ENCODE measurements at regions not wholly inside any gene's neighbourhood (a gene's known extent, or its start where the extent isn't known, plus 50 kb on each side); places are given as distances from the start of the nearest gene placed in this dataset.
A peak's percentile ranks its signal among the peaks of the same experiment; 100 is the strongest.

DNA sequence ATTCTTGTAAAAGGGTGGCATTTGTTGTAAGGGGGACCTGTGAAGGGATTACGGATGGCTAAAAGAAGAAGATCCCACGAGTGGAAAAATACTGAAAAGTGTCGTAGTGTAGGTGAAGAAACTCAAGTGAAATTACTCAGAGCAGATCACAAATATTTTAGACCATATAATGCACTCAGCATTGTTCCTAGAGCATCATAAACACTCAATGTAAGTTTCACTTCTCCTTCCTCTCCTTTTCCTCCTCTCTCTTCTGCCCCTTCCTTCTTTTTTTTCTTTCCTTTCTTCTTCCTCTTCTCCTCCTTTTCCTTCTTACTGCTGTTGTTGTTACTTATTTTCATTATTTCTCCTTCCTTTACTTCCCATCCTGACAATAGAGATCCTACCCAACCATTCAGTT lies 445.6 kb downstream of the ADAMTS20 start:
- H4K20me1 ChIP-seq (ENCODE audit: low read depth): no peaks in the 10 kb centered on the region
- H3K9ac ChIP-seq: no peak overlapping the region
- peak overlapping the region; percentile 3 for H3K4me2 ChIP-seq
- no peak for DNase-seq (ENCODE audit: low spot score)
- H3K4me3 ChIP-seq: no peak overlapping the region
- Mint-ChIP-seq H3K27me3 (ENCODE audit: insufficient read depth, low read depth) (peaks cover 2% of the 10 kb centered on the region), H3K4me1 (peaks cover 15% of the 10 kb centered on the region), H3K36me3 (no peaks in the 10 kb centered on the region), H3K4me3 (no peak overlapping the region), H3K27ac (no peak overlapping the region), H3K9me3 (no peaks in the 10 kb centered on the region)
- no peak for TF ChIP-seq EZH2 (IDR thresholded peaks at IDR 0.05)
- no peak for TF ChIP-seq EZH2phosphoT487 (IDR thresholded peaks at IDR 0.05)
- TF ChIP-seq, protein P1, sequence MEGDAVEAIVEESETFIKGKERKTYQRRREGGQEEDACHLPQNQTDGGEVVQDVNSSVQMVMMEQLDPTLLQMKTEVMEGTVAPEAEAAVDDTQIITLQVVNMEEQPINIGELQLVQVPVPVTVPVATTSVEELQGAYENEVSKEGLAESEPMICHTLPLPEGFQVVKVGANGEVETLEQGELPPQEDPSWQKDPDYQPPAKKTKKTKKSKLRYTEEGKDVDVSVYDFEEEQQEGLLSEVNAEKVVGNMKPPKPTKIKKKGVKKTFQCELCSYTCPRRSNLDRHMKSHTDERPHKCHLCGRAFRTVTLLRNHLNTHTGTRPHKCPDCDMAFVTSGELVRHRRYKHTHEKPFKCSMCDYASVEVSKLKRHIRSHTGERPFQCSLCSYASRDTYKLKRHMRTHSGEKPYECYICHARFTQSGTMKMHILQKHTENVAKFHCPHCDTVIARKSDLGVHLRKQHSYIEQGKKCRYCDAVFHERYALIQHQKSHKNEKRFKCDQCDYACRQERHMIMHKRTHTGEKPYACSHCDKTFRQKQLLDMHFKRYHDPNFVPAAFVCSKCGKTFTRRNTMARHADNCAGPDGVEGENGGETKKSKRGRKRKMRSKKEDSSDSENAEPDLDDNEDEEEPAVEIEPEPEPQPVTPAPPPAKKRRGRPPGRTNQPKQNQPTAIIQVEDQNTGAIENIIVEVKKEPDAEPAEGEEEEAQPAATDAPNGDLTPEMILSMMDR (IDR thresholded peaks at IDR 0.05): no peak
- peak overlapping the region; percentile 17 for H3K27ac ChIP-seq
- H3K79me2 ChIP-seq (ENCODE audit: low read depth): no peaks in the 10 kb centered on the region
- no peaks in the 10 kb centered on the region for H3K27me3 ChIP-seq
- no peaks in the 10 kb centered on the region for H3K36me3 ChIP-seq
- H2AFZ ChIP-seq (replicated peaks): no peak overlapping the region
- no peaks in the 10 kb centered on the region for H3F3A ChIP-seq (ENCODE audit: low read depth)
- H3K4me1 ChIP-seq: peaks cover 42% of the 10 kb centered on the region
- H3K9me3 ChIP-seq (ENCODE audit: low read depth): no peaks in the 10 kb centered on the region

DNA sequence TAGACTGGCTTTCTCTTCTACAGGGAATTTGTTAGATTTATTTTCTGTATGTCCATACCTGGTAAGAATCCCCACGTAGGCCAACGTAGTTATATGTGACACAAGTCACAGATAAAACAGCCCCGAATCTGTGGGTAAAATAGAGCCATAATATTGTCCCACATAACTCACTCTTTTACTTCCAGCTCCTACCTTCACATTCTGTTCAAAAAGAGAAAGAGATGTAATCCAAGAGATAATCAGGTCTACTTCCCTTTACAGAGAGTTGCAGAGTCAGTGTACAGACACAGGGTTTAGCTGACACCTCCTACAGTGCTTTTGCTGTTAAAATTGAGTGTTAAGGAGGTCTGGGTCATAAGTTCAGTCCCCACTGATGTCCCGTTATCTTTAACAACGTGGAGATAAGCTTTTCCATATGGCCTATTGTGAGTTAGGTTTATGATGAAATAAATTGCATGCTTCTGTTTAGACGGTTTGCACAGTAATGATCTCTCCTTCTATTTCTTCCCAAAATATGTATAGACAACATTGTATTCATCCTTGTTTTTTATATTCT lies 446.5 kb downstream of the ADAMTS20 start:
- TF ChIP-seq, protein P1 (IDR thresholded peaks at IDR 0.05): no peak
- TF ChIP-seq EZH2phosphoT487 (IDR thresholded peaks at IDR 0.05) (no peak), EZH2 (IDR thresholded peaks at IDR 0.05) (no peak)
- Histone ChIP-seq H3F3A (ENCODE audit: low read depth) (no peaks in the 10 kb centered on the region), H3K36me3 (no peaks in the 10 kb centered on the region), H3K4me2 (peak overlapping the region; percentile 12), H3K79me2 (ENCODE audit: low read depth) (no peaks in the 10 kb centered on the region), H3K27ac (no peak overlapping the region), H3K9ac (no peak overlapping the region), H3K4me3 (no peak overlapping the region), H2AFZ (replicated peaks) (no peak overlapping the region), H4K20me1 (ENCODE audit: low read depth) (no peaks in the 10 kb centered on the region), H3K4me1 (peaks cover 42% of the 10 kb centered on the region), H3K9me3 (ENCODE audit: low read depth) (no peaks in the 10 kb centered on the region), H3K27me3 (no peaks in the 10 kb centered on the region)
- no peaks in the 10 kb centered on the region for H3K9me3 Mint-ChIP-seq
- peaks cover 2% of the 10 kb centered on the region for H3K27me3 Mint-ChIP-seq (ENCODE audit: insufficient read depth, low read depth)
- no peaks in the 10 kb centered on the region for H3K36me3 Mint-ChIP-seq
- H3K27ac Mint-ChIP-seq: no peak overlapping the region
- no peak for DNase-seq (ENCODE audit: low spot score)
- H3K4me1 Mint-ChIP-seq: peaks cover 15% of the 10 kb centered on the region
- H3K4me3 Mint-ChIP-seq: no peak overlapping the region

DNA sequence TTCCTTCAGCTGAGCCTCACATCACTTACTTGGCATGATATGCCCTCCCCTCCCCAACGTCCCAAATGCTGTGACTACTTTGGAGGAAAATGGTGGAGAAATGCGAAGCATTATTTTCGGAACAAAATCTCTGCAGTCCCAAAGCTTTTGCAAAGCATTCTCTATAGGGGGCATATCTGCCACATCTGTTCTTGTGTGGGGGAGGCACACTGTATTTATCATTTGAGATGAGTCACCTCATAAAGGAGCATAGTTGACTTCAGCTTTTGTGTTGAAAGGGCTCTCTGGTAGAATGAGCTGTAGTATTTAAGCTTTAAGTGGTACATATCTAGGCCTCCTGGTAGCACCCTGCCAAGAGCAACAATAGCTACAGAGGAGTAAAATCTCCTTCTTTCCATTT lies 447.5 kb downstream of the ADAMTS20 start:
- H3K9me3 Mint-ChIP-seq: no peaks in the 10 kb centered on the region
- no peak overlapping the region for H3K27ac Mint-ChIP-seq
- no peaks in the 10 kb centered on the region for H3F3A ChIP-seq (ENCODE audit: low read depth)
- peaks cover under 1% of the 10 kb centered on the region for H3K27me3 Mint-ChIP-seq (ENCODE audit: insufficient read depth, low read depth)
- H3K4me1 Mint-ChIP-seq: peaks cover 15% of the 10 kb centered on the region
- H2AFZ ChIP-seq (replicated peaks): peak overlapping the region; percentile 26
- H3K4me3 ChIP-seq: no peak overlapping the region
- H3K27ac ChIP-seq: no peak overlapping the region
- peak; percentile 11 for DNase-seq (ENCODE audit: low spot score)
- no peaks in the 10 kb centered on the region for H3K36me3 Mint-ChIP-seq
- no peak overlapping the region for H3K9ac ChIP-seq
- H3K79me2 ChIP-seq (ENCODE audit: low read depth): no peaks in the 10 kb centered on the region
- H3K9me3 ChIP-seq (ENCODE audit: low read depth): no peaks in the 10 kb centered on the region
- no peaks in the 10 kb centered on the region for H3K36me3 ChIP-seq
- H3K4me2 ChIP-seq: peak overlapping the region; percentile 12
- H4K20me1 ChIP-seq (ENCODE audit: low read depth): no peaks in the 10 kb centered on the region
- no peak overlapping the region for H3K4me3 Mint-ChIP-seq
- no peaks in the 10 kb centered on the region for H3K27me3 ChIP-seq
- TF ChIP-seq EZH2phosphoT487 (IDR thresholded peaks at IDR 0.05): no peak
- TF ChIP-seq, protein P1 (IDR thresholded peaks at IDR 0.05): no peak
- TF ChIP-seq EZH2 (IDR thresholded peaks at IDR 0.05): no peak
- peaks cover 42% of the 10 kb centered on the region for H3K4me1 ChIP-seq
